ENCODE measurements at regions not wholly inside any gene's neighbourhood (a gene's known extent, or its start where the extent isn't known, plus 50 kb on each side); places are given as distances from the start of the nearest gene placed in this dataset.

- no peak for DNase-seq (ENCODE audit: low read depth)
Observed at GRCh38 chr4:79466621-79467020, 58.6 kb upstream of the GK2 start.

All from HS-27A (cell line).